HG03103 (cell line): ENCODE measurements at regions not wholly inside any gene's neighbourhood (a gene's known extent, or its start where the extent isn't known, plus 50 kb on each side); places are given as distances from the start of the nearest gene placed in this dataset.
"Not testable (repeated sequence)": the region's sequence is repeated elsewhere in the genome, so short reads cannot be mapped to it uniquely, and the experiment has no call there.

Experiments
- ATAC-seq: cut with Tn5 transposase; IDR thresholded peaks from one replicate; pipeline ENCODE4 v1.9.1; 2021; ENCODE audit warnings: low read depth; ENCODE audit not compliant: unreplicated experiment

DNA sequence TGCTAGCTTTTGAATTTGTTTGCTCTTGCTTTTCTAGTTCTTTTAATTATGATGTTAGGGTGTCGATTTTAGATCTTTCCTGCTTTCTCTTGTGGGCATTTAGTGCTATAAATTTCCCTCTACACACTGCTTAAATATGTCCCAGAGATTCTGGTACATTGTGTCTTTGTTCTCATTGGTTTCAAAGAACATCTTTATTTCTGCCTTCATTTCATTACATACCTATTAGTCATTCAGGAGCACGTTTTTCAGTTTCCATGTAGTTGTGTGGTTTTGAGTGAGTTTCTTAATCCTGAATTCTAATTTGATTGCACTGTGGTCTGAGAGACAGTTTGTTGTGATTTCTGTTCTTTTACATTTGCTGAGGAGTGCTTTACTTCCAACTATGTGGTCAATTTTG lies 51.2 kb upstream of the MB21D2 start:
- not testable (repeated sequence) for ATAC-seq

DNA sequence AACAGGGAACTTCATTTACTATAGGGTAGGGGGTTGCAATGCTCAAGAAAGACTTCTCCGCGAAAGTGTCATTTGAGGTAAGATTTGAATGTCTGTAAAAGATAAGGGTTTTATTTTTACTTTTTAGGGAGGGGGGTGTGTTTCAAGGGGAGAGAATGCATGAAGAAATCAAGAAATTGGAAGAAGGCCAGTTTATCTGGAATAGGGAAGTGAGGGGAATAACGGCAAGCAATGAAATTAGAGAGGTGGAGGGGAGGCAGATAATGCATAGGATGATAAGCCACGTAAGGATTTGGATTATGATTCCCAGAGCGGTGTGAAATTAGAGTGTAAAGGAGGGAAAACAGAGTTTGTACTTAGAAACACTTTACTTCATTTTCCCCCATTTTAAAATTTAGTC lies 63.0 kb upstream of the MB21D2 start:
- ATAC-seq: no peak

DNA sequence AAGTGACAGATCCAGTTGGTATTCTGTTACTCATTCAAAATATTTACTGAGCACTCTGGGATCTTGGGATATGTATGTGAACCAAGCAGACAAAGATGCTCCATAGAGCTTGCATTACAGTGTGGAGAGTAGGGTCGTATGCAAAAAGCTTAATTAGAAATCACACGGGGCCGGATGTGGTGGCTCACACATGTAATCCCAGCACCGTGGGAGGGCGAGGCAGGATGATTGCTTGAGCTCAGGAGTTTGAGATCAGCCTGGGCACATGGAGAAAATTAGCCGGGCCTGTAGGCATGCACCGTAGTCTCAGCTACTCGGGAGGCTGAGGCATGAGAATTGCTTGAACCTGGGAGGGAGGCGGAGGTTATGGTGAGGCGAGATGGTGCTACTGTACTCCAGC lies 68.7 kb upstream of the MB21D2 start:
- ATAC-seq: no peak

DNA sequence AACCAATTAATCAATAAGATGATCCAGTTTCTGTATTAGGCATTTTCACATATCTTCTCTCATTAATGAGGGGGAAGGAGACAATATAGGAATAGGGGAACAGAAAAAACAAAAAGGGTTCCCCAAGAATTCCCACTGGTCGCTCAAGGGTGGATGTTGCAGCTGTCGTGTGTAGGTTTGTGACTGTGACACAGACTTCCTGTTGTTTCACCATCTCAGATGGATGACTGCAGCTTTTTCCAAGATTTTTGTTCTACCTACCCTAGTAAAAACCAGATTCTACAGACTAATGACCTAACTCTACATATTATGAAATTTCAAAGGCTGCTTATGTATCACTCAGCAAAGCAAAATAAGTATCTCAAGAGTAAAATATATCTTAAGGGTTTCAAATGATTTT lies 73.7 kb upstream of the MB21D2 start:
- no peak for ATAC-seq

DNA sequence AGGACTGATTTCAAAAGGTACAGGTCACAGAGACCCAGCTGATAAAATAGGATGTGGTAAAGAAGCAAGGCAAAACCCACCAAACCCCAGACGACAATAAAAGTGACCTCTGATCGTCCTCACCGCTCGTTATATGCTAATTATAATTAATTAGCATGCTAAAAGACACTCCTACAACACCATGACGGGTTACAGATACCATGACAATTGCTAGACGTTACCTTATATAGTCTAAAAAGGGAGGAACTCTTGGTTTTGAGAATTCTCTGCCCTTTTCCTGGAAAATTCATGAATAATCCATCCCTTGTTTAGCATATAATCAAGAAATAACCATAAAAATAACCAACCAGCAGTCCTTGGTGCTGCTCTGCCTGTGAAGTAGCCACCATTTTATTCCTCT lies 74.7 kb upstream of the MB21D2 start:
- ATAC-seq: no peak

DNA sequence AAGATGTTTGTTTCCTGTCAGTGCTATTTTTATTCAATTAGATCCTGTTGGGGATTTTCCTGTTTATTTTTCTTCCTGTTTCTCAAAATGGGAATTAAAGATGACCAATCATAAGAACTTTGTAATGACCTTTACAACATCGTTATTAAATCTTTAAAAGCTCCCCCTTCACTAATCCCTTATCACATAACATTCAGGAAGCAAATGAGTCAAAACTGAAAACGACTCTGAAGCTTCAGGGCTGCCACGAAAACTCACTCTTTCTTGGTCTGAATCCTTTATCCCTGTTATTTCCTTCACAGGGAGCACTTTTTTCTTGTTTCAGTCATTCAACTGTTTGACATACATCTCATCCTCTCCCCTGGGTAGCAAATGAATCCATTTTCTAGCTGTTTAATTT lies 75.8 kb upstream of the MB21D2 start:
- ATAC-seq: no peak

DNA sequence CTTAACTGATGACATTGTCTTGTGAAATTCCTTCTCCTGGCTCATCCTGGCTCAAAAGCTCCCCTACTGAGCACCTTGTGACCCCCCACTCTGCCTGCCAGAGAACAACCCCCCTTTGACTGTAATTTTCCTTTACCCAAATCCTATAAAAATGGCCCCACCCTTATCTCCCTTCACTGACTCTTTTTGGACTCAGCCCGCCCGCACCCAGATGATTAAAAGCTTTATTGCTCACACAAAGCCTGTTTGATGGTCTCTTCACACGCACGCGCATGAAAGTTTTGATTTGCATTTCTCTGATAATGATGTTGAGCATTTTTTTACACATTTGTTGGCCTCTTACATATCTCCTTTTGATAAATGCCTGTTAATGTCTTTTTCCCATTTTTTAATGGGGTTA lies 83.5 kb upstream of the MB21D2 start:
- not testable (repeated sequence) for ATAC-seq

DNA sequence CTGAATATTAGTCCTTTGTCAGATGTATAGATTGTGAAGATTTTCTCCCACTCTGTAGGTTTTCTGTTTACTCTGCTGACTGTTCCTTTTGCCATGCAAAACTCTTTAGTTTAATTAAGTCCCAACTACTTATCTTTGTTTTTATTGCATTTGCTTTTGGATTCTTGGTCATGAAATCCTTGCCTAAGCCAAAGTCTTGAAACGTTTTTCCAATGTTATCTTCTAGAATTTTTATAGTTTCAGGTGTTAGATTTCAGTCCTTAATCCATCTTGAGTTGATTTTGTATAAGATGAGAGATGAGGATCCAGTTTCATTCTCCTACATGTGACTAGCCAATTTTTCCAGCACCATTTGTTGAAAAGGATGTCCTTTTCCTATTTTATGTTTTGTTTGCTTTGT lies 86.0 kb upstream of the MB21D2 start:
- not testable (repeated sequence) for ATAC-seq

DNA sequence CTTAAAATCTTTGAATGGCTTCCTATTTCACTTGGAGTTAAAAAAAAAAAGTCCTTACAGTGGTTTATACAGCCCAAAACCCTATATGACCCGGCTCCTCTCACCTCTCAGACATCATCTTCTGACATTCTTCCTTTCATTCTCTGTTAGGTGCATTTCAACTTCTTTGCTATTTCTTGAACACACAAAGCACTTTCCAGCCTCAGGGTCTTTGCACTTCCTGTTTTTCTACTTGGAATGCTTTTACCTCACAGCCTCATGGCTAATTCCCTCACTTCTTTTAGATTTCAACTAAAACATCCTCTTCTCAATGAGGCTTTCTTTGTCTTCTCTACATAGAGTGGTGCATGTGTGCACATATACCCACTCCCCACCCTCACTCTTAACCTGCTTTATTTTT lies 91.0 kb upstream of the MB21D2 start:
- no peak for ATAC-seq

DNA sequence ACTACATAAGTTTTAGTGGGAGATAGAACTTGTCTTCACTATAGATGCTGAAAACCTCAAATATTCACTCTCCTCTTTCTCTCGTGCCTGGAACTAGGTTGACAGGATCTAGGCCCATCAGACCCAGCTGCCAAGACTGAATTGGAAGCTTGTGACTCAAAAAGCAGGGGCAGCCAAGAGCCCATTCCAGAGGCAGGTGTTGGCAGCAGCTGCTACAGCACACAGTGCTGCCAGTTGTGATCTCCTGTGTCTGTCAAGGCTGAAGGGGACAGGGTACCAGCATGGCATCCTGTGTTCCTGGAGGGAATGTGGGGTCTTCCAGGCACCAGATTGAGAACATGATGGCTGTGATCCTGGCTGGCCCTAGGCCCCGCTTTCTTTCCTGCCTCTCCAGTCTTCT lies 92.5 kb upstream of the MB21D2 start:
- ATAC-seq: no peak

DNA sequence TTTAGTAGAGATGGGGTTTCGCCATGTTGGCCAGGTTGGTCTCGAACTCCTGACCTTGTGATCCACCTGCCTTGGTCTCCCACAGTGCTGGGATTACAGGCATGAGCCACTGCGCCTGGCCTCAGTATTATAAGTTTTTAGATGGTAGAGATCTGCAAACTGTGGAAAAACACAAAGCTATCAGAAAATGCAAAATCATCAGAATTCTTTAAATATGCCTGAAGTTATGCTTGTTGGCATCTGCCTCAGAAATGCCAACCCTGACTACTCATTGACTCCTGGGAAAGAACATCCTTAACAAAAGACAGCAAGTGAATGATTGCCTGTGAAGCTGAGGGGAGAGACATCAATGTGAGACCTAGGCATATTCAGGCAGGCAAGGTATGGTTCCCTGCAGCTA lies 94.3 kb upstream of the MB21D2 start:
- no peak for ATAC-seq

DNA sequence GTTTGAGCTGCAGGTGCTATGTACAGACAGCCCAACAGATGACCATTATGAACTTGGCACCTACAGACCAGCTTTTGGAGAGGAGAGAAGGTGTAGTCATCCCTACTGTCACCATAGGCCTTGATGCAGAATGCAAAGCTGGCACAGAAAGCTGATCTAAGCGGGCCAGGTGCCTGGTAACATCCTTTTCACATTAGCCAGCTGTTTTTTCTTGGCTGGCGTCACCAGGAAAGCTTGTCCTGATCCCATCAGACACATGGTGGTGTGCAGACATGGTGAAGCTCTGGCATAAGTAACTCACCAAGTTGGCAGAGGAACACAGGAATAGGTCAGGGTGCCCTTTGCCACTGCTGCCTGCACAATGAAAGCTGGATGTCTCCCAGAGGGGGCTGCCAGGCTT lies 97.2 kb upstream of the MB21D2 start:
- ATAC-seq: no peak

DNA sequence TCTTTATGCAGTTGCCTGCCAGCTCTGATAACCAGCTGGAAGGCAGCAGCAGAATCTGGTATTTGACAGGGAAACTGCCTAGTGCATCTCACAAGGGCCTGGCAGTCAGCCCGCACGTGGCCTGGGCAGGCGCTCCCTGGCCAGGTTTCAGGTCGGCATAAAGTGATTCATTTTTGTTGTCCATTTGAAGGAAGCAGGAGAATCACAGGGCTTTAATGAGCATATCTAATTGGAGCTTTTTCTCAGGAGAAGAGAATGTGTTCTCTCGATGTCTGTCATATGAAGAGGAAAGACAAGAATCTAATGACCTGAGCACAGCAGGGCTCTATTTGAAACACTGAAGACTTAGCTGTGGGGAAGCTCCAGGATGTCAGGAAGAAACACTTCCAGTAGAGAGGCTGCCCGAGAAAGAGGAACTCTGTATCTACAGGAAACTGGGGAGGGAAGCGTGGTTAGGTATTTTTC lies 98.8 kb upstream of the MB21D2 start:
- ATAC-seq: no peak

DNA sequence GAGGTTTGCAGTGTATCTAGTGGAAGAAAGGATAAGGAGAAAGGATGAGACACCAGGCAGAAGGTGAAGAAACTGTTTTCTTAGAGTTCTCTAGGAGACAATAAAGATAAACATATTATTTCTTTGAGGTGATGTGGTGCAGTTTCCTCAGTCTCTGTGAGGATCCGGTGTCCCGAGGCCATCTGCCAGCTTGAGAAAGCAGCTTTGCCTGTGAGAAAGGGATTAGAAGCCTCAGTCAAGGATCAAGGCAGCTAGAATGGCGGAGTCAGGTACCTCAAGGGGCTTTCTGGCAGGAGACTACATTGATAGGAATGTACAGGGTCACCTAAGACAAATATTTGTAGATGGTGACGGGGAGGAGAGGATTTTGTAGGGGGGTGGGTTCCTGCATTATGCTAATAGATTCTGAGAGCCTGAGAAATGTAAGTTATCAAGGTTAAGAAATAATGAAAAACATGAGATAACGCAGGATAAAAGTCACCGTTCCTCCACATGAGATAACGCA lies 103.9 kb upstream of the MB21D2 start:
- no peak for ATAC-seq

DNA sequence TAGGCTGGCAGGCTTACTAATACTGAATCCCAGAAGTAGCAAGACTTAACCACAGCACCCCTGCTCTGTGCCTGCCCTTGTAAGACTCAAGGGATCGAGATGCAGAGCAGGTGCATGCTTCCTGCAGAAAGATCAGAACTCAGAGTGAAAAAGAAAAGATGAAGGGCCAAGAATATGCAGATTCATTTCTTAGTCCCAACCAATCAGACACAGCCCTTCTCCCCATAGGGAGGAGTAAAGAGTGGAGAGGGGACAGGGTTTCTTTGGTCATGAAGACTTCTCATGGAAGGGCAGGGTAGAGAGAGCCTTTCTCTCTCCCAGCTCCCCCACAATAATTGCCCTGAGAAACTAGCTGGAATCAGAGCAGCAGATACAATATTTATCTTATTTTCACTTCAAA lies 105.6 kb upstream of the MB21D2 start:
- ATAC-seq: no peak

DNA sequence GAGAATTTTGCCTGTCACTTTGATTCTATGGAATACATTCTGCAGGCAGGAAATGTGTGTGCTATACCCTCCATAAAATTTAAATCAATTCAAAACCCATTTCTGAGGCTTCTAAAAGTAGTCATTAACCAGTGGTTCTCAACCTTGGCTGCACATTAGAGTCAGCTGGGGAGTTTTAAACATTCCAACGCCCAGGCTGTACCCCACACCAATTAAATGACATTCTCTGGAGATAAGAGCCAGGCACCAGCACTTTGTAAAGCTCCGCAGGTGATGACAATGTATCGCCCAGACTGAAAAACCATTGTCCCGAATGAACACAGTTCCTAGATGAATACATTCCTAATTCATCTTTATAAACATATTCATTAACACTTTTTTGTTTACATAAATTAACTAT lies 110.6 kb upstream of the MB21D2 start:
- ATAC-seq: no peak

DNA sequence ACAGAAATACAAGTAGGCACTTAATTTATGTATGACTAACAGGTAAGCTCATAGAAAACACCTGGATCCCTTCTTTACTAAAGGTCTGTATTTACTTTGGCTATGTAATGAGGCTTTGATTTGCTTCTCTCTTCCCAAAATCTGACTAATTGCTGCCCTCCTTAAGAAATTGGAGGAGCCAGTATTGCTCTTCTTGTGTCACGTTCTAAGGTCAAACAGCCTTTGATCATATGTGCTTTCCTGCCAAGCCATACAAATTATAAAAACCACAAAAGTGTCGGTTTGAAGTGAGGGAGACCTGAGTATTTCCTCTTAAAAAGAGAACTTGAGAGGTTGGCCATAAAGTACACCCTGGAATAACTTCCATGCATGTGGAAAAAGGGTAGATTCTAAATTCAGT lies 112.1 kb upstream of the MB21D2 start:
- no peak for ATAC-seq

DNA sequence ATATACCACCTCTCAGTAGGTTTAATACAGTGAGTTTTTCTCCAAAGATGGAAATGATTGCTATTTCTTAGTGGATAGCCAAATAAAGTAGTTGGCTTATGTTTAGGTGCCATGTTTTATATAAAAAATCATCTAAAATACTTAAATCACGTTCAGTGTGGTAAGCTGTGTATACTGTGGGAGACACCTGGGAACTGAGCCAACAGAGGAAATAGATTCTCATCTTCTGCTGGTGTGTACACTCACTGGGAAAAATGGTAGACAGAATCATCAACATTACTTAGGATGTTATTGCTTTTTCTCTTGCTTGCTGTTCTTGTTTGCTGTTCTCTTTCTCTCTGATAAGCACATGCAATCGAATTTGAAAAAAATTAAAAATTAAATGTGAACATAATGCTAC lies 112.6 kb upstream of the MB21D2 start:
- no peak for ATAC-seq

DNA sequence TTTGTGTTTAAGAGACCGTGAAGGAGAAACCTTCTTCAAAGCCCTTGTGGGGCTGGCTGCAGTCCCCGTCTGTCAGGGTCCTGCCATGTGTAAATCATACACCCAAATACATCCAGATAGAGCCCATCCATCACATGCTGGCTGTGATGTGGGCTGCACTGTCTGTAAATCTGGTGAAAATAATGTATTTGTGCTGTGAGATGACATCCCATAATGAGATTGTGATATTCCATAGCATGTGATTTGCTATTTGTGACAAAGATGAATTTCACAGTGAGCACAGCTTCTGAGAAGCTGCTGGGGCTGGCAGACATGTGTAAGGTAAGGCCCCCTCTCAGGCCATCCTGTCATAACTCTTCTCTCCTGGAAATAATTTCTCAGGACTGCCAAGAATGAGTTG lies 114.3 kb upstream of the MB21D2 start:
- no peak for ATAC-seq

DNA sequence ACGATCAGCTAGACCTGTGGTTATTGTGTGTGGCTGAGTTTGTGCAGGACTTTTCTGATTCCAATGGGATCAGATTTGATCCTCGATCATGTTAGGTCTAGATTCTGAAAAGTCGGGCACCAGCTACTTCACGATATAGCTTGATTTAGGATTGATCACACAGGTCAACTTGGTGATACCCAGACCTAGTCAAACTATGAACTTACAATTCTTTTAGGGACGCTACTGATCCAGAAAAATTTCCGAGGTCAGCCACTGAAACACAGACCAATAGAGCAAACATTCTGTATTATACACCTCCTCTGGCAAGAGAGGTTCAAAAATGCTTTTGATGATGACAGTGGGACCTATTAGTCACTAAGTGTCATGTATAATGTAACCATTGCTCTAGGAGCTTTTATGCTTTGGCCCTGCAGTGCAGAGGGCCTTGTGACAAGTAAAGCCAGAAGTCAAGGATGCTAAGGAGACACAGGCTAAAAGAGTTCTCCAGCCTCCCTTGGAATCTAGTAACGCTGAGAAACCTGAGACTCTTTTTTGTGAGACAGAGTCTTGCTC lies 115.6 kb upstream of the MB21D2 start:
- no peak for ATAC-seq

DNA sequence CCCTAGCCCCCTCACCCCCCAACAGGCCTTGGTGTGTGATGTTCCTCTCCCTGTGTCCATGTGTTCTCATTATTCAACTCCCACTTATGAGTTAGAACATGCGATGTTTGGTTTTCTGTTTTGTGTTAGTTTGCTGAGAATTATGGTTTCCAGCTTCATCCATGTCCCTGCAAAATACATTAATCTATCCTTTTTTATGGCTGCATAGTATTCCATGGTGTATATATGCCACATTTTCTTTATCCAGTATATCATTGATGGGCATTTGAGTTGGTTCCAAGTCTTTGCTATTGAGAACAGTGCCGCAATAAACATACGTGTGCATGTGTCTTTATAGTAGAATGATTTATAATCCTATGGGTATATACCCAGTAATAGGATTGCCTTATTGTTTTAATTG lies 120.2 kb upstream of the MB21D2 start:
- not testable (repeated sequence) for ATAC-seq

DNA sequence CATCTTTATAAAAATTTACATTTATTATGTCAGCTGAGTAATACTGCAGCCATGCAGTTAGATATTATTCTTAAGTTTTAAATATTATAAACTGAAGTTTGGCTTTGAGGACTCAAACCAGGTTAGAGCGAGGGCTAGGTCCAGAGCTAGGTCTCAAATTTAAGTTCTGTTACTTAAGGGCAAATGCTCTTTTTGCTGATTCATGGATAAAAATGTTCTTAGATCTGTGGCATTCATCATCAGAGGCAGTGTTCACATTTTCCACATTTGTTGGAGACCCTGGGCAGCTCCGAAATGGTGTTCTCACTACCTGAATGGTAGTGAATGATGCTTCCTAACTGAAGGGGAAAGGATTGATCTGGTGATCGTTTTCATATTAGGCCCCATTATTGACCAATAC lies 121.4 kb upstream of the MB21D2 start:
- ATAC-seq: no peak
